Type B pancreatic cell (in vitro differentiated cells): ENCODE measurements at regions not wholly inside any gene's neighbourhood (a gene's known extent, or its start where the extent isn't known, plus 50 kb on each side); places are given as distances from the start of the nearest gene placed in this dataset.

Experiments
- DNase-seq: peaks from one replicate; pipeline ENCODE4 v3.0.0; 2021; ENCODE audit warnings: mixed read lengths; ENCODE audit not compliant: unreplicated experiment; ENCODE audit errors: extremely low spot score
- H3K27ac Mint-ChIP-seq: 2 replicates; pipeline ENCODE4 v1.8.0; 2021; ENCODE audit warnings: mild to moderate bottlenecking, mixed read lengths
- H3K27me3 Mint-ChIP-seq: 2 replicates; pipeline ENCODE4 v1.8.0; 2021; ENCODE audit warnings: mixed read lengths
- H3K36me3 Mint-ChIP-seq: 2 replicates; pipeline ENCODE4 v1.8.0; 2021; ENCODE audit warnings: mixed read lengths
- H3K4me1 Mint-ChIP-seq: one replicate; pipeline ENCODE4 v1.8.0; 2021; ENCODE audit warnings: mixed read lengths; ENCODE audit not compliant: unreplicated experiment
- H3K4me3 Mint-ChIP-seq: 2 replicates; pipeline ENCODE4 v1.8.0; 2021; ENCODE audit warnings: mild to moderate bottlenecking, mixed read lengths
- H3K9me3 Mint-ChIP-seq: 2 replicates; pipeline ENCODE4 v1.8.0; 2021; ENCODE audit warnings: mixed read lengths
- CTCF ChIP-seq: fragments of 200-600 bp; sonication (generic); conservative IDR thresholded peaks from 2 replicates; pipeline ENCODE4 v1.5.0; 2021; ENCODE audit warnings: antibody characterized with exemption, mild to moderate bottlenecking

GRCh38 chr3:190252080-190252479, 70.2 kb downstream of the CLDN1 start:
- DNase-seq: no peak
- Mint-ChIP-seq H3K9me3 (no peaks in the 10 kb centered on the region), H3K4me1 (no peaks in the 10 kb centered on the region), H3K27ac (no peak overlapping the region), H3K4me3 (no peak overlapping the region), H3K36me3 (no peaks in the 10 kb centered on the region), H3K27me3 (peaks cover 4% of the 10 kb centered on the region)
- no peak for TF ChIP-seq CTCF

- Mint-ChIP-seq H3K27me3 (no peaks in the 10 kb centered on the region), H3K4me1 (no peaks in the 10 kb centered on the region), H3K4me3 (no peak overlapping the region), H3K36me3 (no peaks in the 10 kb centered on the region), H3K27ac (no peak overlapping the region), H3K9me3 (peaks cover 11% of the 10 kb centered on the region)
- TF ChIP-seq CTCF: peak; percentile 28
- no peak for DNase-seq
Measured at GRCh38 chr3:190249414-190249813, 72.8 kb downstream of the CLDN1 start.

GRCh38 chr3:190242147-190242546, 80.1 kb downstream of the CLDN1 start:
- peaks cover 29% of the 10 kb centered on the region for H3K9me3 Mint-ChIP-seq
- no peaks in the 10 kb centered on the region for H3K36me3 Mint-ChIP-seq
- H3K27ac Mint-ChIP-seq: no peak overlapping the region

GRCh38 chr3:190239325-190239724, 82.9 kb downstream of the CLDN1 start:
- Mint-ChIP-seq H3K4me1 (no peaks in the 10 kb centered on the region), H3K27ac (no peak overlapping the region), H3K9me3 (peaks cover 18% of the 10 kb centered on the region), H3K36me3 (no peaks in the 10 kb centered on the region), H3K27me3 (no peaks in the 10 kb centered on the region), H3K4me3 (no peak overlapping the region)
- DNase-seq: no peak
- TF ChIP-seq CTCF: no peak

More at GRCh38 chr3:190242147-190242546, 80.1 kb downstream of the CLDN1 start:
- DNase-seq: no peak
- Mint-ChIP-seq H3K27me3 (no peaks in the 10 kb centered on the region), H3K4me1 (no peaks in the 10 kb centered on the region), H3K4me3 (no peak overlapping the region)
- no peak for TF ChIP-seq CTCF

- no peaks in the 10 kb centered on the region for H3K4me1 Mint-ChIP-seq
- TF ChIP-seq CTCF: no peak
- no peak overlapping the region for H3K27ac Mint-ChIP-seq
- no peaks in the 10 kb centered on the region for H3K36me3 Mint-ChIP-seq
- peaks cover 18% of the 10 kb centered on the region for H3K9me3 Mint-ChIP-seq
- no peaks in the 10 kb centered on the region for H3K27me3 Mint-ChIP-seq
- no peak overlapping the region for H3K4me3 Mint-ChIP-seq
- no peak for DNase-seq
Measured at GRCh38 chr3:190238871-190239270, 83.4 kb downstream of the CLDN1 start.

GRCh38 chr3:190234621-190235020, 87.6 kb downstream of the CLDN1 start:
- H3K27me3 Mint-ChIP-seq: no peaks in the 10 kb centered on the region
- H3K27ac Mint-ChIP-seq: no peak overlapping the region
- TF ChIP-seq CTCF: no peak
- DNase-seq: no peak
- no peaks in the 10 kb centered on the region for H3K4me1 Mint-ChIP-seq
- no peaks in the 10 kb centered on the region for H3K36me3 Mint-ChIP-seq
- no peak overlapping the region for H3K4me3 Mint-ChIP-seq
- H3K9me3 Mint-ChIP-seq: no peaks in the 10 kb centered on the region
